BLaER1 (cell line): ENCODE measurements at regions not wholly inside any gene's neighbourhood (a gene's known extent, or its start where the extent isn't known, plus 50 kb on each side); places are given as distances from the start of the nearest gene placed in this dataset.

Experiments
- H3K27ac ChIP-seq: shearing (Covaris generic); formaldehyde crosslinking; 2 replicates; pipeline ENCODE4 v1.8.1; 2022
- H3K27me3 ChIP-seq: shearing (Covaris generic); formaldehyde crosslinking; 2 replicates; pipeline ENCODE4 v1.8.1; 2022
- H3K36me3 ChIP-seq: shearing (Covaris generic); formaldehyde crosslinking; 2 replicates; pipeline ENCODE4 v1.8.1; 2022
- H3K4me1 ChIP-seq: shearing (Covaris generic); formaldehyde crosslinking; 2 replicates; pipeline ENCODE4 v1.8.1; 2022
- H3K4me2 ChIP-seq: shearing (Covaris generic); formaldehyde crosslinking; 2 replicates; pipeline ENCODE4 v1.8.1; 2022
- H3K4me3 ChIP-seq: shearing (Covaris generic); formaldehyde crosslinking; 2 replicates; pipeline ENCODE4 v1.8.1; 2022
- H3K9ac ChIP-seq: shearing (Covaris generic); formaldehyde crosslinking; 2 replicates; pipeline ENCODE4 v1.8.1; 2022
- H3K9me3 ChIP-seq: shearing (Covaris generic); formaldehyde crosslinking; 2 replicates; pipeline ENCODE4 v1.8.1; 2022
- H4K20me1 ChIP-seq: shearing (Covaris generic); formaldehyde crosslinking; 2 replicates; pipeline ENCODE4 v1.8.1; 2022
- Cebpa-rat ChIP-seq: shearing (Covaris generic); IDR thresholded peaks from 2 replicates; pipeline ENCODE4 v1.8.1; 2022

DNA sequence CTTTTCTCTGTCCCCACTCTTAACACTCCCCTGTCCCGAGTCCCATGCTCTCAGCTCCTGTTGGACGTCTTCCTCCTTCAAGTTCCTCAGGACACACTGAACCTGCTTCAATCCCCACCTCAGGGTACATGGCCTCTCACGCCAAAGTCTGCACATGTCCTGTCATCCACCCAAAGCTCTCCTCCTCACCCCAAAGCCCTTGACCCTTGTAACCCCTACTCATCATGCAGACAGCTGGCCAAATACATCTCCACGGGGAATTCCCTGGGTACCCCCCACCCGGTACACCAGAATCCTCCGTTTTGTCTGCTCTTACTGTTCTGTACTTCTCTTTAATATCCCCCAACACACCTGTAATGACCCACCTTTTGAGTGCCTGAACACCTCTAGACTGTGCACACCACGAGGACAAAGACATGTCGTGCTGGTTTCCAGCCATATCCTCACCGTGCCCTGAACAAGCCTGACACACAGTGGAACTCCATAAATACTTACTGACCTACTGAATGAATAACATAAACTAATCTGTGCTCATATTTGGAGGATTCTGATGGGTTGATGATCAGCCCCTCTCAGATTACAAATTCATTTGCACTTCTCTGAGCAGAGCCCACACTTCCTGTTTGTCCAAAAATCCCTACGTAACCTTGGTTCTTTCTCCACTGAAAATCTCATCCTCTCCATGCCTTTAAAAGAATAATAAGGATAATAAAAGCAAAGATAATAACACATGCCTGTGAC lies 66.8 kb upstream of the EYA2 start:
- Histone ChIP-seq H3K36me3 (no peaks in the 10 kb centered on the region), H3K4me2 (no peak overlapping the region), H3K27me3 (no peaks in the 10 kb centered on the region), H3K4me1 (no peaks in the 10 kb centered on the region), H4K20me1 (no peaks in the 10 kb centered on the region), H3K27ac (no peak overlapping the region), H3K9ac (no peak overlapping the region), H3K9me3 (peaks cover 3% of the 10 kb centered on the region; the same call in 1 of the 2 replicates), H3K4me3 (no peak overlapping the region)
- TF ChIP-seq Cebpa-rat, result no peak

DNA sequence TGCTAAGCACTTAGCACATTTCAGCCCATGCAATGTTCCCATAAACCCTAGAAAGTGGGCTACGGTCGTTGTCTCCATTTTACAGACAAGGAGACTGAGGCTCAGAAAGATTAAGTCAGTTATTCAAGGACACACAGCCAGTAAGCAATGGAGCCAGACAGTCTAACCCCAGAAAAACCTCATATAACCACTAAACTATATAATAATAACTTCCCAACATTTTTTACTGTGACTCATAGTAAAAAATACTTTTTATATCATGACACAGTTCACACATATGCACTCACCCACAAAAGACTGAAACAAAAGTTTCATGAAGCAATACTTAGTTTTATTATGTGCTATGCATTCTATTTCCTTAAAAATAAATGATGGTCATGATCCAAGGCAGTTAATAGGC lies 66.2 kb upstream of the EYA2 start:
- Histone ChIP-seq H4K20me1 (no peaks in the 10 kb centered on the region), H3K27me3 (no peaks in the 10 kb centered on the region), H3K4me2 (no peak overlapping the region), H3K4me3 (no peak overlapping the region), H3K36me3 (no peaks in the 10 kb centered on the region), H3K27ac (no peak overlapping the region), H3K9ac (no peak overlapping the region), H3K4me1 (no peaks in the 10 kb centered on the region), H3K9me3 (peaks cover 3% of the 10 kb centered on the region; the same call in 1 of the 2 replicates)
- TF ChIP-seq Cebpa-rat, result no peak

DNA sequence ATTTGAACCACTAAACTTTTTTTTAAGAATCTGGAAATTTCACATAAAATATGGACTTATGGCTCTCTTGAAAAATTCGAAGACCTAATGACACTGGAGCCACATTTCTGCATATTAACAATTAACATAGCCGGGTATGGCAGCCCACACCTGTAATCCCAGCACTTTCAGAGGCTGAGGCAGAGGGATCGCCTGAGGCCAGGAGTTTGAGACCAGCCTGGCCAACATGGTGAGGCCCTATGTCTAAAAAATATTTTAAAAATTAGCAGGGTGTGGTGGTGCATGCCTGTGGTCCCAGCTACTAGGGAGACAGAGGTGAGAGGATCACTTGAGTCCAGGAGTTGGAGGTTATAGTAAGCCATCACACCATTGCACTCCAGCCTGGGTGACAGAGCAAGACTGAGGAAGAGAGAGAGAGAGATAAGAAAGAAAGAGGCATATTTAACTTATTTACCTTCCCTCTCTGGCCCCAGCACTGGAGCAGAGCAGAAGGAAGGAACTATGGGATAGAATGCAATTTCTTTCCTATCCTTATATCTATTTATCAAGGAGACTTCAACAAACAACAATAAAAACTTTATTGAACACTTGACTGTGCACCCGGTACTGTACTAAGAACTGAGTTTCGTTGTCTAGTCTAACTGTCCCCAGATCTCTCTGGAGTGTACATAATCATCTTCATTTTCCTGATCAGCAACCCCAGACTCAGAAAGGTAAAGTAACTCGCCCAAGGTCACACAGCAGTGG lies 63.6 kb upstream of the EYA2 start:
- H4K20me1 ChIP-seq, result no peaks in the 10 kb centered on the region
- no peak overlapping the region for H3K9ac ChIP-seq
- no peaks in the 10 kb centered on the region for H3K27me3 ChIP-seq
- H3K4me1 ChIP-seq, result no peaks in the 10 kb centered on the region
- H3K36me3 ChIP-seq, result no peaks in the 10 kb centered on the region
- H3K4me3 ChIP-seq, result no peak overlapping the region
- no peak overlapping the region for H3K27ac ChIP-seq
- TF ChIP-seq Cebpa-rat, result no peak
- no peak overlapping the region for H3K4me2 ChIP-seq
- no peaks in the 10 kb centered on the region for H3K9me3 ChIP-seq

DNA sequence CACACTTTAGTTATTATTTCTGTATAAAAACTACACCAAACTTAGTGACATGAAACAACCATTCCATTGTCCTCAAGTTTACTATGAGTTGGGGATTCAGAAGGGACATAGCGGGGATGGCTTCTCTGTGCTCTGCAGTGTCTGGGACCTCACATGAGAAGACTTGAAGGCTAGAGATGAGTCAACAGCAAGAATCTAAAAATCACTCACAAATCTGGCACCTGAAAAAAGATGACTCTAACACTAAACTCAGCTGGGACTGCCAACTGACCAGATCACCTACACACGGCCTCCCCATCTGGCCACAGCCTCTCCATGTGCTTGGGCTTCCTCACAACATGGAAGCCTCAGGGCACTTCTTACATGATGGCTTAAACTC lies 63.0 kb upstream of the EYA2 start:
- Histone ChIP-seq H3K4me2 (no peak overlapping the region), H3K27ac (no peak overlapping the region), H3K4me3 (no peak overlapping the region), H3K36me3 (no peaks in the 10 kb centered on the region), H3K9me3 (no peaks in the 10 kb centered on the region), H3K4me1 (no peaks in the 10 kb centered on the region), H3K27me3 (no peaks in the 10 kb centered on the region), H4K20me1 (no peaks in the 10 kb centered on the region), H3K9ac (no peak overlapping the region)
- TF ChIP-seq Cebpa-rat, result no peak

DNA sequence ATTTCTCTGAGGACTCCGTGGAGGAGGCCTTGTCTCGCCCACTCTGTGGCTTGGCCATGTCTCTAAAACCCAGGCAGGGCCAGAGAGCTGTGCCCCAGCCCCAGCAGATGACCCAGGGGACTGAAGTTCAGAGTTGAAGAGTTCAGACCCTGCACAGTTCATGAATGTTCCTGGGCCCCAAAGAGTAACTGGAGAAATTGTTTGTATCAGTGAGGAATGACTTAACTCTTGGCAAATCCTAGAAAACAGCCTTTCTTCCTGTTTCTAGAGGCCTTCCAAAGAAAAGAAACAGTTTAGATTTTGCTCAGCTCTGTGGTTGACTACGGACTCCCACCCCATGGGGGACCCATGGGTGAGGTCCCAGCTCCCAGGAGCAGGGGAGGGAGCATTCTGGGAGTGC lies 62.1 kb upstream of the EYA2 start:
- H3K36me3 ChIP-seq, result no peaks in the 10 kb centered on the region
- H3K27me3 ChIP-seq, result no peaks in the 10 kb centered on the region
- H3K4me2 ChIP-seq, result no peak overlapping the region
- no peak overlapping the region for H3K9ac ChIP-seq
- H3K4me1 ChIP-seq, result no peaks in the 10 kb centered on the region
- no peaks in the 10 kb centered on the region for H4K20me1 ChIP-seq
- no peak for TF ChIP-seq Cebpa-rat
- no peak overlapping the region for H3K27ac ChIP-seq
- H3K4me3 ChIP-seq, result no peak overlapping the region
- H3K9me3 ChIP-seq, result no peaks in the 10 kb centered on the region

DNA sequence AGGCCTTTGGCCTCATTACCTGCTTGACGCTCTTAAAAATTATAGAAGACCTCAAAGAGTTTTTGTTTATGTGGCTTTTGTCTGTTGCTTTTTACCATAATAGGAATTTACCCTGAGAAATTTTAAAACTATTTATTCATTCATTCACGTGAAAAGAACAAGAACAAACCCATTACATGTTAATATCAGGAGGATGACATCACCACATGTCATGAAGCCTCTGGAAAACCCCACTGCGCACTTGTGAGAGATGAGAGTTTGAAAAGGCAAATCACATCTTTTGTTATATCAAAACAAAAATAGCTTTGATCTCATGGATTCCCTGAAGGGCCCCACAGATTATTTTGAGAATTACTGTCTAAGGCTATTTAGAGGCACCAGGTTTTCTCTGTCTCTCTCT lies 61.3 kb upstream of the EYA2 start:
- H3K4me1 ChIP-seq, result no peaks in the 10 kb centered on the region
- H3K27ac ChIP-seq, result no peak overlapping the region
- no peaks in the 10 kb centered on the region for H4K20me1 ChIP-seq
- no peaks in the 10 kb centered on the region for H3K9me3 ChIP-seq
- no peak overlapping the region for H3K4me2 ChIP-seq
- H3K36me3 ChIP-seq, result no peaks in the 10 kb centered on the region
- H3K27me3 ChIP-seq, result no peaks in the 10 kb centered on the region
- no peak overlapping the region for H3K4me3 ChIP-seq
- no peak overlapping the region for H3K9ac ChIP-seq
- TF ChIP-seq Cebpa-rat, result no peak

DNA sequence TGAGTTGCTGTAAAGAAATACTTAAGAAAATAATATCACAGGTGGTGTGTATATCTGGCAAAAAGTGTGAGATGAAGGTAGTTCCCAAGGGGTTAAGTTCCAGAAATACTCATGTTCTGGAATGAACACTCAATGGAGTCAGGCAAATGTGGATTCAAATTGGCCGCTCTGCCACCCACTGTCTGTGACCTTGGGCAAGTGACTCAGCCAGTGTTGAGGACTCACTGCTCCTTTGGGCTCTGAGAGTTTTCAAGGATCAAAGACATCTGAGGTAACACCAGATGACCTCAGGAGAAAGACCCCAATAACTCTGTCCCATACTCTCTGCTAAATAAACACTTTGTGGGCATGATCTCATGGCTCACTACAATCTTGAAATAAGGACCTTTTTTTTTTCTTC lies 59.2 kb upstream of the EYA2 start:
- H3K9me3 ChIP-seq, result no peaks in the 10 kb centered on the region
- no peaks in the 10 kb centered on the region for H3K27me3 ChIP-seq
- H3K4me1 ChIP-seq, result 0 out of 2 replicates have a peak, but pooled peaks cover 4% of the 10 kb centered on the region
- no peak overlapping the region for H3K27ac ChIP-seq
- H4K20me1 ChIP-seq, result no peaks in the 10 kb centered on the region
- TF ChIP-seq Cebpa-rat, result no peak
- H3K4me3 ChIP-seq, result no peak overlapping the region
- H3K36me3 ChIP-seq, result no peaks in the 10 kb centered on the region
- no peak overlapping the region for H3K9ac ChIP-seq
- no peak overlapping the region for H3K4me2 ChIP-seq

DNA sequence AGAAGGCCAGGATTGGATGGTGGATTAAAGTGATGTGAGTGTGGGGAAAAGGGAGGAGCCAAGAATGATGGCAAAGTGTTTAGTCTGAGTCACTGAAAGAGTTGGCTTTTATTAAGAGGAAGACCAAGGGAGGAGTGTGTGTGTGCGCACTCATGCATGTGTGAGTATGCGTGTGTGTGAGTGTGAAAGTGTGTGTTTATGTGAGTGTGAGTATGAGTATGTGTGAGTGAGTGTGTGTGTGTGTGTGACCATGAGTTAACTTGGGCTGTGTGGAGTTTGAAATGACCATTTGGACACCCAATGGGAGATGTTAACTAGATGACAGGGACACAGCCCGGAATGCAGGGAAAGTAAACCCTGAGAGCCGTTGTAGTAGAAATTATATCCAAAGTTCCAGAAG lies 57.6 kb upstream of the EYA2 start:
- Histone ChIP-seq H3K27me3 (no peaks in the 10 kb centered on the region), H3K36me3 (no peaks in the 10 kb centered on the region), H3K9ac (no peak overlapping the region), H3K4me3 (no peak overlapping the region), H3K27ac (no peak overlapping the region), H4K20me1 (no peaks in the 10 kb centered on the region), H3K9me3 (no peaks in the 10 kb centered on the region), H3K4me2 (no peak overlapping the region), H3K4me1 (0 out of 2 replicates have a peak, but pooled peaks cover 4% of the 10 kb centered on the region)
- no peak for TF ChIP-seq Cebpa-rat

DNA sequence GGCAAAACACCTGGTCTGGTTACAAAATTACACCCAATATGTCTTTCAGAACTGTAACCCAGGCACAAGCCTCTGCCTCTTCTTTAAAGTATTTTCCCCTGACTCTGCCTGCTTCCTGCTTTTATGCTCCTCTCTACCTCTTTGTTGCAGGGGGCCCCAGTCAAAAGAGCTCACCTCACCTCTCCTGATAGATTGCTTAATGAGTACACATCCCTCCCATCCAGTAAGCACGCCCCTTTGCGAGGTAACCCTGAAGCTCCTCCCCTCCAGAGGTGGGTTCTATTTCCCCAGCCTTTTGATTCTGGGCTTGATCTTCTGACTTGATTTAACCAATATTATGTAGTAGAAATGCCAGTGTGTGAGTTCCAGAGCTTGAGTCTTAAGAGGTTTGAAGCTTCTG lies 56.6 kb upstream of the EYA2 start:
- Histone ChIP-seq H3K4me2 (no peak overlapping the region), H3K4me3 (no peak overlapping the region), H3K36me3 (no peaks in the 10 kb centered on the region), H3K27me3 (no peaks in the 10 kb centered on the region), H4K20me1 (no peaks in the 10 kb centered on the region), H3K4me1 (0 out of 2 replicates have a peak, but pooled peaks cover 4% of the 10 kb centered on the region), H3K9ac (no peak overlapping the region), H3K9me3 (no peaks in the 10 kb centered on the region), H3K27ac (no peak overlapping the region)
- no peak for TF ChIP-seq Cebpa-rat

DNA sequence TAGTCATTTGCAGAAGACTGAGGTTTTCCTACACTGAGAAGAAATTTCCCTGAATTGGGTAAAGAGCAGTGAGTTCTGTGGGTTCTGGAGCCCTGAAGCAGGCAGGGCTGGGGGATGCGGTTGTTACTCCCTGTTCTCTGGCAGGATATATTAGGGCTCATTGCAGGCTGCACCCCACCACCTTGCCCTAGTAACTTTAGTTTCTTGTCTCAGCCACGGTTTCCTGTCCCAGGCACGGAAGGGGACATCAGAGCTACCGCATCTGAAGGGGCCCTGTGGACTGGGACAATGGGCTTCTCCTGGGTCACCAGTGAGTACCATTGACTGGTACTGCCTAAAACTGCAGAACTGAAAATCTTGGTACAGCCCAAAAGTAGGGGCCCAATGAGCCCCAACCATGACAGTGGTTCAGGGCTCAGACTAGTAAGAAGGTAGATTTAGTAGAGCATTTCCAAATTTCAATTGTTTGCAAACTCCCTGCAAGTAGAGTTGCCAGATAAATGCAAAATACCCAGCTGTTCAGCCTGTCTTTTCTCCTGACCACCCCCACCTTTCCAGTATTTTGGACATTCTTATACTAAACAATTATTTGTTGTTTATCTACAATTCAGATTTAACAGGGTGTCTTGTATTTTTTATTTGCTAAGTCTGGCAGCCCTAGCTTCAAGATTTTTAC lies 54.5 kb upstream of the EYA2 start:
- Histone ChIP-seq H4K20me1 (no peaks in the 10 kb centered on the region), H3K9ac (no peak overlapping the region), H3K9me3 (no peaks in the 10 kb centered on the region), H3K36me3 (no peaks in the 10 kb centered on the region), H3K4me1 (0 out of 2 replicates have a peak, but pooled peaks cover 4% of the 10 kb centered on the region), H3K27ac (no peak overlapping the region), H3K27me3 (no peaks in the 10 kb centered on the region), H3K4me3 (no peak overlapping the region), H3K4me2 (no peak overlapping the region)
- no peak for TF ChIP-seq Cebpa-rat
